GM12878 (cell line): ENCODE measurements at regions not wholly inside any gene's neighbourhood (a gene's known extent, or its start where the extent isn't known, plus 50 kb on each side); places are given as distances from the start of the nearest gene placed in this dataset.

Experiments
- ATAC-seq: fragments of 200-7000 bp; cut with Tn5 transposase; 3 replicates; pipeline ENCODE4 v1.9.1; 2020; ENCODE audit warnings: mild to moderate bottlenecking, moderate library complexity
- BruUV-seq: library from RNA; stranded (reverse); fragments of 400-500 nt; replicated peaks from 2 replicates; lab custom pipeline; 2021; lab: Mats Ljungman, UMichigan
- CTCF ChIA-PET: fragments of 300-600 bp; sonication (Branson Sonifier 250); formaldehyde crosslinking; extraction: SDS; loops from one replicate; lab custom pipeline; 2021; ENCODE audit warnings: inconsistent platforms; lab: Yijun Ruan, JAX
- POLR2A ChIA-PET: fragments of 350-600 bp; formaldehyde crosslinking; extraction: SDS; loops from one replicate; lab custom pipeline; 2021; ENCODE audit warnings: inconsistent platforms; lab: Charles Lee
- RAD21 ChIA-PET: fragments of 300-600 bp; sonication (Branson Sonifier 250); formaldehyde crosslinking; loops from one replicate; lab custom pipeline; 2023; ENCODE audit warnings: antibody characterized with exemption; ENCODE audit not compliant: unreplicated experiment; lab: Charles Lee
- SMC1A ChIA-PET: fragments of 300-600 bp; sonication (Branson Sonifier 250); formaldehyde crosslinking; loops from one replicate; lab custom pipeline; 2023; ENCODE audit not compliant: unreplicated experiment, uncharacterized antibody; lab: Charles Lee
- DNase-seq: peaks from one replicate; pipeline ENCODE4 v3.0.0-alpha.2; 2011; ENCODE audit warnings: low read depth, low spot score
- FAIRE-seq: peaks from 3 replicates; lab custom pipeline; 2011; peaks lifted over from hg19 to GRCh38; lab: Jason Lieb, UNC
- H2AFZ ChIP-seq: 2 replicates; pipeline ENCODE4 v1.6.0; 2011; ENCODE audit warnings: low read depth, low read length, control low read depth; ENCODE audit not compliant: control insufficient read depth
- H3K27ac ChIP-seq: 2 replicates; pipeline ENCODE4 v1.5.1; 2011; ENCODE audit warnings: control low read depth; ENCODE audit not compliant: control insufficient read depth, insufficient read depth
- H3K27me3 ChIP-seq, 2 experiments: replicated peaks in 1 of 2; 2 replicates each; pipeline versions ENCODE4 v1.6.0 to v1.6.1; 2011; ENCODE audit warnings: low read length in 1 of 2; ENCODE audit not compliant: control insufficient read depth in 2 of 2, insufficient read depth in 2 of 2
- H3K36me3 ChIP-seq, 2 experiments: 2 replicates each; pipeline ENCODE4 v1.5.1; 2011; ENCODE audit warnings: low read length in 1 of 2; ENCODE audit not compliant: control insufficient read depth in 2 of 2, insufficient read depth in 2 of 2
- H3K4me1 ChIP-seq: 2 replicates; pipeline ENCODE4 v1.6.1; 2011; ENCODE audit warnings: mild to moderate bottlenecking, low read length, moderate library complexity, mixed read lengths; ENCODE audit not compliant: control insufficient read depth, insufficient read depth
- H3K4me2 ChIP-seq: 2 replicates; pipeline ENCODE4 v1.6.0; 2011; ENCODE audit warnings: control low read depth; ENCODE audit not compliant: control insufficient read depth, insufficient read depth
- H3K4me3 ChIP-seq: fragments of 200-600 bp; sonication (generic); 2 replicates; pipeline ENCODE4 v1.5.1; 2016
- H3K79me2 ChIP-seq: 2 replicates; pipeline ENCODE4 v1.6.0; 2011; ENCODE audit warnings: low read length; ENCODE audit not compliant: control insufficient read depth, insufficient read depth
- H3K9ac ChIP-seq: 2 replicates; pipeline ENCODE4 v1.8.0; 2011; ENCODE audit warnings: low read length, control low read depth, mixed read lengths; ENCODE audit not compliant: control insufficient read depth, insufficient read depth
- H3K9me3 ChIP-seq: replicated peaks from 3 replicates; pipeline ENCODE4 v1.5.1; 2011; ENCODE audit warnings: mild to moderate bottlenecking, low read length; ENCODE audit not compliant: control insufficient read depth, insufficient read depth
- H4K20me1 ChIP-seq: 2 replicates; pipeline ENCODE4 v1.6.0; 2011; ENCODE audit not compliant: control insufficient read depth, insufficient read depth
- ATF7 ChIP-seq: fragments of 450-650 bp; IDR thresholded peaks from 2 replicates; pipeline ENCODE4 v1.6.1; 2016; ENCODE audit warnings: low read depth, mild to moderate bottlenecking
- CREM ChIP-seq: IDR thresholded peaks from 2 replicates; pipeline ENCODE4 v1.6.1; 2014; ENCODE audit warnings: antibody characterized with exemption, low read depth
- EGR1 ChIP-seq, 2 experiments: IDR thresholded peaks; 1 replicate in 1 of 2; 2 replicates in 1 of 2; pipeline ENCODE4 v1.6.1; 2011 to 2012; ENCODE audit warnings: low read depth in 2 of 2, low read length in 2 of 2, borderline replicate concordance in 1 of 2, mild to moderate bottlenecking in 1 of 2, moderate library complexity in 1 of 2
- IRF3 ChIP-seq: fragments of 450-650 bp; IDR thresholded peaks from 2 replicates; pipeline ENCODE4 v1.6.1; 2014; ENCODE audit warnings: mild to moderate bottlenecking
- MTA2 ChIP-seq: fragments of 450-650 bp; IDR thresholded peaks from 2 replicates; pipeline ENCODE4 v1.6.1; 2016; ENCODE audit warnings: low read depth, mild to moderate bottlenecking, moderate library complexity
- MYB ChIP-seq: fragments of 150-350 bp; IDR thresholded peaks from 2 replicates; pipeline ENCODE4 v1.6.1; 2014; ENCODE audit warnings: mild to moderate bottlenecking, low read depth, low read length, borderline replicate concordance
- PAX8 ChIP-seq: fragments of 450-650 bp; IDR thresholded peaks from 2 replicates; pipeline ENCODE4 v1.6.1; 2017; ENCODE audit warnings: mild to moderate bottlenecking, moderate library complexity
- PRDM15 ChIP-seq: fragments of 450-650 bp; formaldehyde crosslinking; IDR thresholded peaks from 2 replicates; pipeline ENCODE4 v1.4.0; 2020; ENCODE audit warnings: mild to moderate bottlenecking, moderate library complexity
- SMAD1 ChIP-seq: fragments of 450-650 bp; IDR thresholded peaks from 2 replicates; pipeline ENCODE4 v1.6.1; 2018; ENCODE audit warnings: mild to moderate bottlenecking, low read depth; ENCODE audit not compliant: partially characterized antibody
- STAT1 ChIP-seq: fragments of 450-650 bp; conservative IDR thresholded peaks from 2 replicates; pipeline ENCODE4 v1.6.1; 2014; ENCODE audit warnings: antibody characterized with exemption, mild to moderate bottlenecking
- ZBTB11 ChIP-seq: fragments of 450-650 bp; formaldehyde crosslinking; IDR thresholded peaks from 2 replicates; pipeline ENCODE4 v1.5.0; 2022; ENCODE audit warnings: mild to moderate bottlenecking, missing genetic modification characterization
- WGBS: methylation state at CpG from one replicate; pipeline ENCODE4 v1.1.6; 2016; ENCODE audit warnings: low lambda C conversion rate; ENCODE audit not compliant: insufficient replicate concordance, insufficient coverage; ENCODE audit errors: missing lambda C conversion rate; 5-methylcytosine and 5-hydroxymethylcytosine counted together
- in situ Hi-C: fragments of 300-500 bp; cut with MboI; formaldehyde crosslinking; loops from 9 replicates; pipeline ENCODE4 v1.14.3; 2018; ENCODE audit warnings: mixed read lengths
- intact Hi-C: fragments of 100-400 bp; cut with micrococcal nuclease; formaldehyde crosslinking; loops from one replicate; pipeline ENCODE4 v1.14.2; 2022; ENCODE audit not compliant: unreplicated experiment

GRCh38 chr10:123560301-123561140, 105.6 kb upstream of the GPR26 start:
- no peak overlapping the region for H3K27ac ChIP-seq
- RAD21 ChIA-PET: interaction anchor here (1.1 kb wide), 1 partner anchor 514 kb away, joined by 3 read pairs; no protein-coding TSS in a partner anchor
- H4K20me1 ChIP-seq: no peaks in the 10 kb centered on the region
- H3K79me2 ChIP-seq: no peaks in the 10 kb centered on the region
- no peaks in the 10 kb centered on the region for H3K9me3 ChIP-seq
- FAIRE-seq: no peak
- H3K4me2 ChIP-seq: no peak overlapping the region
- no peak for ATAC-seq
- no peak overlapping the region for H3K9ac ChIP-seq
- in situ Hi-C loops (no loop called here), intact Hi-C loops (no loop called here)
- no peaks in the 10 kb centered on the region for H3K36me3 ChIP-seq
- no peaks in the 10 kb centered on the region; a peak in 1 of 4 replicates for H3K27me3 ChIP-seq
- WGBS: 34% methylated on average over 13 of the region's 13 CpGs
- no peak for DNase-seq
- POLR2A ChIA-PET: no interaction called here
- SMC1A ChIA-PET: interaction anchor here (0.6 kb wide), 1 partner anchor 518 kb away, joined by 3 read pairs; no protein-coding TSS in a partner anchor
- no peak overlapping the region for H2AFZ ChIP-seq
- no peak overlapping the region for H3K4me3 ChIP-seq
- CTCF ChIA-PET: interaction anchor here (0.6 to 2.1 kb wide), 3 partner anchors 515 to 539 kb away, joined by 3 to 5 read pairs (median 4); no protein-coding TSS in a partner anchor
- no peak for TF ChIP-seq STAT1
- no peak for TF ChIP-seq ZBTB11 (CRISPR knock-in tag)
- no peak for TF ChIP-seq ATF7
- no peak for TF ChIP-seq PAX8
- no peak for TF ChIP-seq CREM
- no peak for TF ChIP-seq SMAD1
- no peak for TF ChIP-seq MYB
- TF ChIP-seq IRF3: no peak
- no peak for TF ChIP-seq EGR1 (IDR thresholded peaks at IDR 0.05; ENCODE audit: borderline replicate concordance in 1 of 2, low read depth in 2 of 2, low read length in 2 of 2)
- no peak for TF ChIP-seq PRDM15
- no peak for TF ChIP-seq MTA2
- no TSS peak for BruUV-seq
- H3K4me1 ChIP-seq: peaks cover 32% of the 10 kb centered on the region
